HG02885 (cell line): ENCODE measurements at regions not wholly inside any gene's neighbourhood (a gene's known extent, or its start where the extent isn't known, plus 50 kb on each side); places are given as distances from the start of the nearest gene placed in this dataset.
"Not testable (repeated sequence)": the region's sequence is repeated elsewhere in the genome, so short reads cannot be mapped to it uniquely, and the experiment has no call there.

Experiments
- ATAC-seq: cut with Tn5 transposase; IDR thresholded peaks from one replicate; pipeline ENCODE4 v1.9.1; 2021; ENCODE audit warnings: mild to moderate bottlenecking; ENCODE audit not compliant: unreplicated experiment, poor library complexity

DNA sequence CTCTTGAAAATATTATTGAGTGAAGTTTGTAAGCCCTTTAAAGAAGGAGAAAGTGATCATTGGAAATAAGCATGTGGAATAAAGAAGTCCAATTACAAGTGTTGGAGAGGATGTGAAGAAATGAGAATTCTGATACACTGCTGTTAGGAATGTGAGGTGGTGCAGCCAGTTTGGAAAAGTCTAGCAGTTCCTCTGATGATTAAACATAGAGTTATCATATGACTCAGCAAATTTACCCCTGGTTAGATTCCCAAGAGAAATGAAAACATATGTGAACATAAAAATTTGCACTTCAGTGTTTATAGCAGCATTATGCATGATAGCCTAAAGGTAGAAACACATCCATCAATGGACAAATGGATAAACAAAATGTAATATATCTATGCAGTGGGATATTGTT, 319.9 kb downstream of the AEBP2 start:
- no peak for ATAC-seq

DNA sequence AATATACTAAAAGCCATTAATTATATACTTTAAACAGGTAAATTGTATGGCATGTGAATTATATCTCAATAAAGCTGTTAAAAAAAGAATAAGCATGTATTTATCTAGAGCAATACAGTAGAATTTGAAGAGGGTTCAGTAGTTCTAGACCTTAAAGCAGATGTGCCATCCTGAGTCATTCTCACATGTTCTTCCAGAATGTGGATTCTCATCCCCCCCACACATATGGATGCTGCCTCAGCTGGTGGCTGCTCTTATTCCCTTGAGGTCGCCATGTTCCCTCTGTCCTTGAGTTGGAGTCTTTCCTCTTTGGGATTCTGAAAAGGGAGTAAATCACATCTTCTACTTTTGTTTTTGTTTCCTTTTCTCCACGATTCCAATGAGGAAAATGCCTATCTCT, 321.3 kb downstream of the AEBP2 start:
- no peak for ATAC-seq

DNA sequence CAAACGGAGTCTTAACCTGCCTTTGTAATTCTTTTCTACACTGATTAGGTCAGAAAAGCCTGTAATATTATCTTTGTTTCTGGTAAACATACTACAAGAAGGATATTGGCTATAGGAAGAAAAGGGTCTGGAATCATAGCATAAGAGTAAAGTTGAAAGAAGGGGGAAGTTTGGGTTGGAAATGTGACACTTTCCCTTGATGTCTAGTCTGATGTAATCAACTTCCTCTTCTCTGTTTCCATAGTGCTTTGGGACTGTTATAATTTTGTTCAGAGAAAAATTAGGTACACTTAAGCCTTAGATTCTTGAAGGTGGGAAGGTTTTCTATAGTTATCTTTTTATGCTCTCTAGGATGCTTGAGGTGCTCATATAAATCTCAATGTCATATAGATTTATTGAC, 322.2 kb downstream of the AEBP2 start:
- no peak for ATAC-seq

DNA sequence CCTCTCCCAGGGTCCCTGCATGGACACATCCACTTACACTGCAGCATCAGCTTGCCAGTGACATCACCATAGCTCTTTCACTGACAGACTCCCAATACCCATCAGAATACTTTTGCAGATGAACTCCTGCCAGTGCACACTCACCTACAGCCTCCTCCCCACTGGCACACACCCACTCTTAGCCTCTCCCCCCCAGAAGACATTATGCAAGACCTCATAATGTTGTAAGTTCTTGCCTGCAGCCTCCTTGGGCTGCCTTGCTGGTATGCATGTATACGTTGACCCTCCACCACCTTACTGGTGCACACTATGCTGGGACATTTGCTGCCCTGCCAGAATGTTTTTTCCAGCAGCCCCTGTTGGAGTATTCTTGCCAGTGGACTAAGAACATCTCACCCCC, 324.2 kb downstream of the AEBP2 start:
- no peak for ATAC-seq

DNA sequence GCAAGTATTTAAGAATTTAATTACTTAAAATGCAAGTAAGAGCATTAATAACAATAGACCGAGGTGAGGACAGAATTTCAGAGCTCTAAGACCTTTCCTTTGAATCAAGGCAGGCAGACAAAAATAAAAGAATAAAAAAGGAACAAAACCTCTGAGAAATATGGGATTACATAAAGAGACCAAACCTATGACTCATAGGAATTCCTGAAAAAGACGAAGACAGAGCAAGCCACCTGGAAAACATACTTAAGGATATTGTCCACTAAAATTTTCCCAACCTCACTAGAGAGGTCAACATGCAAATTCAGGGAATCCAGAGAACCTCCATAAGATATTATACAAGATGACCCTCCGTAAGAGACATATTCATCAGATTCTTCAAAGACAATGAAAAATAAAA, 325.1 kb downstream of the AEBP2 start:
- ATAC-seq = no peak

DNA sequence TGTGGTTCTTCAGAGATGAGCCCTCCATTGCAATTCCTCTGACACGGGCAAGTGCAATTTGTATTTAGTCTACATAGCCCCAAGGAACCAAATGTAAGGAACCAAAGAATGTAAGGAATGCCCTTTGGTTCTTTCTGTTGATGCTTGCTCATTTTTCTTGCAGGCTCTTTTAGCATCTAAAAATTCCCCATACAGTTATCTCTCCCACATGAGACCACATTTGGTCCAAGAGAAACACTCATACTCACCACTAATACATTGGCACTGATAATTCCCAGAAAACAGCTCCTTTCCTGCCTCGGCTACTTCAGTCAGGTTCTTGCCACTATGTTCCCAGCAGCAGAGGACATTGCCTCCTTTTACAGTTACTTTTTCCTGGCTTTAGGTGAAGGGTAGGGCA, 332.6 kb downstream of the AEBP2 start:
- ATAC-seq = no peak

DNA sequence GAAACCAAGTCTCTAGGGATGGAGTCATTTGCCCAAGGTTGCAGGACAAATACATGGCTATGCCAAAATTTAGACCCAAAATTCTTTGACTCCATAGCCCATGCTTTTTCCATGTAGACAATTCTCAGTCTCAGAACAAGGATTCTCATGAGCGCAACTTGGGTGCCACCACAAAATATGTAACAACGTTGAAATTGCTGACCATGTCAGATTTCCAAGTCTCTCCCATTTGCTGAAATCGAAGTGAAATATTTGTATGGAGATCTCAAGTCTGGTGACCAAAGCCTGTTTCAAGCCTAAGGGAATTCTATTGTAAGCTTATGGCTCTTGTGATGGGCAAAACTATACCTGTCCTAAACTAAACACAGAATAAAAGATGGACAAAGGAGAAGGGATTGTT, 333.5 kb downstream of the AEBP2 start:
- ATAC-seq = no peak

DNA sequence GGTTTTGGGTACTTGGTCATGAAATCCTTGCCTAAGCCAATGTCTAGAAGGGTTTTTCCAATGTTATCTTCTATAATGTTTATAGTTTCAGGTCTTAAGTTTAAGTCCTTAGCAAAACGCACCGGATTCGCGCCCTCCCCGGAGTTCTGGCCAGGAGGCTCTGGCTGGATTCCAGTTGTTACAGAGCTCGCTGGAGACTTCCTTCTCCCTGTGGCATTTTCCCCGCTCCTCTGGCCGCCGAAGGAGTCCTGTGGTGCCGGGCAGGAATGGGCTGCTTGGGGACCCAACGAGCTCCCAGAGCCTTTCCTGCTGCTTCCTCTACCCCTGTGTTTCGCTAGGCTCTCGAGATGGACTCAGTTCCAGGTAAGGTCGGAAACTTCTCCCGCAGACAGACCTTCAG, 335.9 kb downstream of the AEBP2 start:
- no peak for ATAC-seq

DNA sequence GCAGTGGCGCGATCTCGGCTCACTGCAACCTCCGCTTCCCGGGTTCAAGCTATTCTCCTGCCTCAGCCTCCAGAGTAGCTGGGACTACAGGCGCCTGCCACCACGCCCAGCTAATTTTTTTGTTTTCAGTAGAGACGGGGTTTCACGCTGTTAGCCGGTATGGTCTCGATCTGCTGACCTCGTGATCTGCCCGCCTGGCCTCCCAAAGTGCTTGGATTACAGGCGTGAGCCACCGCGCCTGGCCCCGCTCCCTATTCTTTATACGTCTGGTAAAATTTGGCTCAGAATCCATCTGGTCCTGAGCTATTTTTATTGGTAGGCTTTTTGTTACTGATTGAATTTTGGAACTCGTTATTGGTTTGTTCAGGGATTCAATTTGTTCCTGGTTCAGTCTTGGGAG, 336.7 kb downstream of the AEBP2 start:
- ATAC-seq = not testable (repeated sequence)

DNA sequence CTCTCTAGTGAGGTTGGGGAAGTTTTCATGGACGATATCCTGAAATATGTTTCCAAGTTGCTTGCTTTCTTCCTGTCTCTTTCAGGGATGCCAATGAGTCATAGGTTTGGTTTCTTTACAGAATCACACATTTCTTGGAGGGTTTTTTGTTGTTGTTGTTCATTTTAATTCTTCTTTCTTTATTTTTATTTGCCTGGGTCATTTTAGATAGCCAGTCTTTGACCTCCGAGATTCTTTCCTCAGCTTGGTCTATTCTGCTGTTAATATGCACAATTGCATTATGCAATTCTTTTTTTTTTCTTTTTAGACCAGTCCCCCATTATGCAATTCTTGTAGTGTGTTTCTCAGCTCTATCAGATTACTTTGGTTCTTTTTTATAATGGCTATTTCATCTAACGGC, 338.9 kb downstream of the AEBP2 start:
- ATAC-seq = no peak

DNA sequence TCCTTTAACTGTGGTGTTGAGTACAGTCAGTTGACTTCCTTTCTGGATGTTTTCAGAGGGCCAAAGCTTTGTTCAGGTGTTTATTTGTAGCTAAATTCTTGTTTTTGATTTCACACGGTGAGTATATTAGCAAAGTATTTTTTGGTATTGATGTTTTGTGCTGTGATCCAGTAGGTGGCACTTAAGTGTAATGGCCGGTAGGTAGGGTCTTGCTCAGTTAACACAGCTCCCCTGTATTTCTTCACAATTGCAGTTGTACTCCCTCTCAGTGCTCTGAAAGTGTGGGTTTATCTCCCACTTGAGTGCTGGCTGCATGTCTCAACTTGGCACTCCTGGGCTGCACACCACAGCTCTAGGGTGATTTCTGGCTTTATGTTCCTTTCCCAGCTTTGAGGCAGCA, 339.5 kb downstream of the AEBP2 start:
- no peak for ATAC-seq

DNA sequence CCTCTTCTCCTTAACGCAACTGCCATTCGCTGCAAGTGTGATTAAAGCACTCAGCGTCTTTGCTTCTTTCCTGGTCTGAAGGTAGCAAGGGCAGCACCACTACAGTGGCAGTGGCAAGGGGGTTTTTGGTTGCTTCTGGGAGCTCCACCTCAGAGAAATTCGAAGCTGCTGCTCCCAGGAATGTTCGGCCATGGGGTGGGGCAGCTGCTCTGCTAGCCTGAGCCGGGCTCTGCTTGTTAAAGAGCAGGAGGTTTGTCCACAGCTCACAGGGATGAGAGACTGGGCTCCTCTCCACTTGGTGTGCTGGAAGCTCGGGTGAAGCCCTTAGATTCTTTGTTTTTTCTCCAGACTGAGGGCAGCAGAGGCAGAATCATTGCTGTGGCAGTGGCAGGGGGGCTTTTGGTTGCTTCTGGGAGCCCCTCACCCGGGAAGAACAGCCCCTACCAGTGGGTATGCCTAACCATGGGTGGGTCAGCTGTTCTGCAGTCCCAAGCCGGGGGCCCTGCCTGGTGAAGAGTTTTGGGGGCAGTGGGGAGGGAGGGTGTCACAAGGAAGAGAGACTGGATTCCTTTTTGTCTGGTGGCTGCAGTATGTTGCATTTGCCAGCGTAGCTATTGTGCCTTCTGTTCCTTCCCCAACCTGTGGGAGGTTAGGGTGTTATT, 340.2 kb downstream of the AEBP2 start:
- no peak for ATAC-seq

DNA sequence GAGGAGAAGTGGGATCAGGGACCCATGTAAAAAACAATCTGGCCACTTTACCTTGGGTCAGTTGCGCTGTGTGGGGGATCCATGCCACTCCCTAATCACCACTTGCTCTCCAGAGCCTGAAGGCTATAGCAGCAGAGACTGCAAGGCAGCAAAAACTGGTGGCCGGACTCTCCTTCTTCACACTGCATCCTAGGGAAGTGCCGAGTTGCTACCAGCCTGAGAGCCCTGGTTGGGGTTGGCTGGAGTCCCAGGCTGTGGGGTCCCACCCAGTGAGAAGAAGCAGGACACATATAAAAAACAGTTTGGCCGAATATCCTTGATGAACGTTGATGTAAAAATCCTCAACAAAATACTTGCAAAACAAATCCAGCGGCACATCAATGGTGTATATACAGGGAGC, 341.2 kb downstream of the AEBP2 start:
- ATAC-seq = no peak

DNA sequence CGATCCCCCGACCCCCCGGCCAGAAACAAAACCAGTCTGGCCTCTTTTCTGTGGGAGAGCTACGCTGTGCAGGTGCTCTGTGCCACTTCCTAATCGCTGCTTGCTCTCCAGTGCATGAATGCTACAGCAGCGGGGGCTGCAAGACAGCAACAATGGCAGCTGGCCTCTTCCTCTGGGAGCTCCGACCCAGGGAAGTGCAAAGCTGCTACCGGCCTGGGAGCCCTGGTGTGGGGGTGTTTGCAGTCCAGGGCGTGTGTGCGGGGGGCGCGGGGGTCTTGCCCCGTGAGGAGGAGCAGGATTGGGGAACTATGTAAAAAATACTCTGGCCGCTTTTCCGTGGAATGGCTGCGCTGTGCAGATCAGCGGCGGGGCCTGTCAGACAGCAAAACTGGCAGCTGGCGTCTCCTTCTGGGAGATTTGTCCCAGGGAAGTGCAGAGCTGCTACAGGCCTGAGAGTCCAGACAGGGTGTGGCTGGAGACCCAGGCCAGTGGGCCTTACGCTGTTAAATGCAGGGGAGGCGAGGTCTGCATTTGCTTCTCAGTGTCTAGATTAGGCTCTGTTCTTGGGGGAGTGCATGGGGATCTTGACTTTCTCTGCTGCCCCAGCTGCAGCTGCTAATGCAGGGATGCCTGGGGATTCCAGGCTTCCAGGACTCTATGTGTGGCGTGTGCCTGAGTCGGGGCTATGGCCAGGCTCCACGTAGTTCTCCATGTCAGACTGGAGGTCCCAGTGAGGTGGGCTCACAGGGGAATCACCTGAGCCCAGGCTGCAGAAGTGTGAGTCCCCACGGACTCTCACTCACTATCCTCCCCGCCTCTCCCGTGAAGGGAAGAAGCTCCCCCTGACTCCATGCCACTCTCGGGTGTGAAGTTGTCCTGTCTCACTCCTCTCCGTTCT, 344.5 kb downstream of the AEBP2 start:
- no peak for ATAC-seq

DNA sequence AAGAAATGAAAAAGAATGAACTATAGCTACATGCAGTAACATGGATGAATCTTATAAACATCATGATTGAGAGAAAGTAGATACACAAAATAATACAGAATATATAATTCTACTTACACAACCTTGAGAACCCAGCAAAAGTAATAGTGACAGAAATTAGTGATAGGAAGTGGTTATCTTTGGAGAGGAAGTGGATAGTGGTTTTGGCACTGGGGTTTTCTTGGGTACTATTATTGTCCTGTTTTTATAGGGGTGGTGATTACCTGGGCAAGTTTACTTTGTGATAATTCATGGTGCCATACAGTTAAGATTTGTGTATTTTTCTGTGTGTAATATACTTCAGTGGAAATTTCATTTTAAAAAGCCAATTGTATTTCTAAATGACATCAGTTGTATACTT, 352.7 kb downstream of the AEBP2 start:
- no peak for ATAC-seq

DNA sequence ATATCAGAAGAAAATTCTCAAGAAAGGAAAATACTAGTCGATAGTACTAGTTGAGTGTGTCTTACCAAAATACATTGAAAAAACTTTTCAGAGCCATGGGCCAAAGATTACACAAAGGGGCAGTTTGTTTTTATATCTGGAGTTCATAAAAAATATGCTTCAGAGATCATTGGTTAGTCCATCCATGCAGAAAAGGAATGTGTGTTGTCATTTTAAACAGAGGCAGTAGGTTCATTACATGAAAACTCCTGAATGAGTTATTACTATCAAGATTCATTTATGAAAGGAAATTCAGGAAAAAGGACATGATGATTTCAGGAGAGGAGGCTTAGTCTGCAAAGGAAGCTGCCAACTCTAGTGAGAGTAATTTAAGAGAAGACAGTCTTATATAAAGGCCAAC, 354.8 kb downstream of the AEBP2 start:
- ATAC-seq = no peak

DNA sequence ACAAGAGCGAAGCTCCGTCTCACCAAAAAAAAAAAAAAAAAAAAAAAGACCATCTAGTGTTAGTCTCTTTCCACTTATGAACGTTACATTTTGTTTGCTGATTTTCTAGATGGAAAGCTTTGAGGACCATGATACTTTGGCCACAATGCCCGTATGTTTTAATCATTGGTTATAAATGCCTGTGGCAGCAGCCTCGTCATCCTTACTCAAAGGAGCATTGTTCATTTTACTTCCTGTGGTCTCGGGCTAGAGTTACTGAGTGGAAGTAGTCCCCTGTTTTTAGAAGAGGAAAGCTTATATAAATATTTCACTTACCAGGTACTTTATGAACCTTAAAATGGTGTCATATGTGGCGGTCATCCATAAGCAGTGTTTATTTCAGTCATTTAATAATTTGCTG, 359.9 kb downstream of the AEBP2 start:
- no peak for ATAC-seq

DNA sequence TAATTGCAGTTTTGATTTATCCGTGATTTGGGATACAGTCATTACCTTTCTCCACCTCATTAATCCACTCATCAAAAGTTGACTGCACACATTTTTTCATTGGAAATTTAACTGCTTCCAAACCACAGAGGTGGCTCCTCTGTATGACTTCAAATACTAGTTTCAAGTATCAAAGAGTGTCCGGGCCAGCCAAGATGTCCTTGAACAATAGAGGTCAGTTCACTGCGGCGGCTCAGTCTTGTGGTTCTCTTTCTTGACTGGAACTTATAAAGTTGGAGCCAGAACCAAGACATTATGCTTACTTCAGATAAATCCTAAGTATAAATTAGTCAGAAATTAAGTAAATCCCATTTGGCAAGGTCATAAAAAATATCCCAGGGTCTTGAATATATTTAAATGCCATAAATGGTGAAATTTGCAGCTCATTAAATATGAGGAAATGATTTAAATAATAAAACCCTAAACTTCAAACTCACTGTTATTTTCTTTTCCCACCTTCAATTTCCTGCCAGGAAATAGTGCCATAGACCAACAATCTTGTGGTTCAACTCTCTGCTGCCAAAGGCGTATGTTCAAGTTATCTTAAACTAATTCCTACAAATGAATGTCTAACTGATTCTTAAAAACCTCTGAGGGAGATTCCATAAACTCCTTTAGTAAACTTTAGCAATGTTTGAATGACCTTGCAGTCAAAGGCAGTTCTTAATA, 360.8 kb downstream of the AEBP2 start:
- ATAC-seq = no peak

DNA sequence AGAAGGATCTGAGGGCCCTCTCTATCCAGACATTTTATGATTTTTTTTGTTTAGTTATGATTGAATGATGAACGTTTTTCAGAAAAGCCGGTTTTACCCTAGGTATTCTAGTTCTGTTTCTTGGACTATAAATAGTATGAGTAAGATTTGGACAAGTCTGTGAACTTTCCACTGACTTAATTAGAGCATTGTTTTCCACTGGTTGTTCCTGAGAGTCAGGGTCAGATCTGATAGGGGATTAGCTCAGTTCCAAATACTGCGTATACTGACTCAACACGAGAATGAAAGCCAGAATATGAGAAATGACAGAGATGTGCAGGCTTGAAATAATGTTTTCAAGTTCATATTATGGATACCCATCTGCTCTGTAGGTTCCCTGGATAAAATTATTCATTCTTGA, 361.6 kb downstream of the AEBP2 start:
- ATAC-seq = no peak

DNA sequence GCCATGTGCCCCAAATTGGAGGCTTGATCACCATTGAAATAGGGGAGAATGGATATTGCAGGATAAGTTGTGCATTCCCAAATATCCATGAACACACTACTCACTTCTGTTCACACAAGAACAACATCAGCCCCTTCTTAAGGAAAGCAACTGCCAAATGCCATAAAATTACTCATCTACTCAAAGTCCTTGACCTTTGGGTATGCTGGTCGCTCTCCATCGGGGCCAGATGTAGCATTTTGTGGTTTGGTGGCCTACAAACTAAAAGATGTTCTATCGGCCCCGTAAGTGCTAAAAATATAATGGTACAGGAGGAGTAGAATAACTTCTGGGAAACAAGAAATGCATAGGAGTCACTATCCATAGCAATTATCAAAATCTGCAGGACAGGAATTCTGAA, 362.6 kb downstream of the AEBP2 start:
- ATAC-seq = no peak

DNA sequence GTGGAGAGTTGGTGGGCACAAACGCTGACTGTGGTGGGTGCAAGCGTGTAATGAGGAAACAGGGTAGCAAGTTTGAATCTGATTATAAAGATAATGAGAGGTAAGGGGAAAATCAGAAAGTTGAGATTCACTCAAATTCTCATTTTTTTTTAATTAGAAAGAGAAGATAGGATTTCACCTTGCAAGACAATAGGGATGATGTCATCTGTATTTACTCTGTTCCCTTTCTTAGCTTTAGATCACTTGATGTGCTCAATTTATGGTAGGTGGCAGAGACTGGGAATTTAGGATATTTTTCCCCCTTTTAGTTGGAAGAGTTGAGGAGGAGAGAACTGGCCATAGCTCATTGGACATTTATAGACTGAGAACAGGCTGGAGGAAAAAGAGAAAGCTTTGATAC, 363.6 kb downstream of the AEBP2 start:
- ATAC-seq = no peak
